HK-2 (cell line): ENCODE measurements at regions not wholly inside any gene's neighbourhood (a gene's known extent, or its start where the extent isn't known, plus 50 kb on each side); places are given as distances from the start of the nearest gene placed in this dataset.
"Not testable (repeated sequence)": the region's sequence is repeated elsewhere in the genome, so short reads cannot be mapped to it uniquely, and the experiment has no call there.

Experiments used
- DNase-seq: peaks from one replicate; pipeline ENCODE4 v3.0.0-alpha.2; 2018; ENCODE audit not compliant: unreplicated experiment

DNA sequence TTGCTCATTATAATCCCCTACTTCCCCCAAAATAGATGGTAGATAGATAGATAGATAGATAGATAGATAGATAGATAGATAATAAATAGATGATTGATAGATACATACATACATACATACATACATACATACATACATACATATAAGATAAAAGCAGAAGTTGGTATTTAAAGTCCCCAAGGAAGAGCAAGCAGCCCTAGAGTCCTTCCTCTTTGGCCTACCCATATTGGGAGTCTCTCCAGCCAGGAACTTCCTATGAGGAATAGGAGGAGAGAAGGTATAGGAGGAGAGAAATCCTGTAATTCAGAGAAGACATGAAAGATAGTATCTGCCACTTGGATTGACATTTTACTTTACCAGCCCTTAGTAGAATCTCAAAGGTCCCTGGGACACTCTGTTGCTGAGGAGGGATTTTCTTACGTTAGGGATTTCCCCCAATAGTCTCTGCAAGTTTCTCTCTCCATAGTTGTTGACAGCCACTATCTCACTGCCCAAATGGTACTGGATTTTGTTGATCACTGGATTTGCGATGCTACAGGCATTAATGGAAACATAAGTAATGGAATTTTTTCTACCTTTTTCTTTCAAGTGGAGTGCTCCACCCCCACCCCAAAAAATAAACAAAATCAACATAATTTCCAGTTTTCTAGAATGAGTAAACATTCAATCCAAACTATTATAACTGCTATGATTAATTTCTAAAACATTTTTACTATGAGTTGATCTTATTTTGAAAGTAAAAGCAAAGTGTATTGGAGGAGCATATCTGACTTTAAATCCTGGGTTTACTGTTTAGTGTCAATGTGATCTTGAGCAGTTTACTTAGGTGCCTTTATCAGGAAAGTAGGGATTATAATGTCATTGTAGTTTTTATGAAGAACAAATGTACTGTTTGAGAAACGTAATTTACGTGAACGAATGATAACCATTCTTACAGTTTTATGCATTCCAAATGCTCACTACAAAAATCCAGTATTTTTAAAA, 93.2 kb upstream of the TNFSF4 start:
- no peak for DNase-seq

DNA sequence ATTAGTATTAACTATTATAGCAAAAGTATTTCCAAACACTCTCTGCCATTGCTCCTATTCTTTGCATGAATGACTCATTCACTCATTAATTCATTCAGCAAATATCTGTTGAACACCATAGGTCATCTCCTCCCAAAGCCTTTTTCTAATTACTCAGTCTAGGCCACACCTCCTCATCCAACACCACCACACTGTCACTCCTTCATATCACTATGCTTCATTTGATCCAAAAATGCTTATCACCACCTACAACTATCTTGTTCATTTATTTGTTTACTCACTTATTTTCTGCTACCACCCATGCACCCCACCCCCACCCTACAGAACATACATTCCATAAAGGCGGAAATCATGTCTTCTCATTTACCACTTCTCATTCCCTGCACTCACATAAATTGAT, 94.4 kb upstream of the TNFSF4 start:
- DNase-seq: no peak

DNA sequence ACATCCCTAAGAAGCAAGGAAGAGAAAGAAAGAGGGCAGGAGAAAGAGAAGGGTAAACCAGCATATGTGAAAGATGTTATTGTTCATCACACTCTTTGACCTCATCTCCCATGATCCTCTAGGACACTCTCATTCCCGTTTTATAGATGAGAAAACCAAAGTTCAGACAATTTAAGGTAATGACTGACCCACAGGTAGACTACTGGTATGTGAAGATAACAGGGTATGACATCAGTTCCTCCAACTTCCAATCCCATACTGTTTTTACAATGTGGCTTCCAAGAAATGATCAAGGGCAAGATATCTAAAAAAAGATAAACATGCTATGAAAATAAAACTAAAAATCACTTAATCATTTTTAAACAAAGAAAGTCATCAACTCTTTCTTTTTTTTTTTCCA, 95.2 kb upstream of the TNFSF4 start:
- DNase-seq: no peak

DNA sequence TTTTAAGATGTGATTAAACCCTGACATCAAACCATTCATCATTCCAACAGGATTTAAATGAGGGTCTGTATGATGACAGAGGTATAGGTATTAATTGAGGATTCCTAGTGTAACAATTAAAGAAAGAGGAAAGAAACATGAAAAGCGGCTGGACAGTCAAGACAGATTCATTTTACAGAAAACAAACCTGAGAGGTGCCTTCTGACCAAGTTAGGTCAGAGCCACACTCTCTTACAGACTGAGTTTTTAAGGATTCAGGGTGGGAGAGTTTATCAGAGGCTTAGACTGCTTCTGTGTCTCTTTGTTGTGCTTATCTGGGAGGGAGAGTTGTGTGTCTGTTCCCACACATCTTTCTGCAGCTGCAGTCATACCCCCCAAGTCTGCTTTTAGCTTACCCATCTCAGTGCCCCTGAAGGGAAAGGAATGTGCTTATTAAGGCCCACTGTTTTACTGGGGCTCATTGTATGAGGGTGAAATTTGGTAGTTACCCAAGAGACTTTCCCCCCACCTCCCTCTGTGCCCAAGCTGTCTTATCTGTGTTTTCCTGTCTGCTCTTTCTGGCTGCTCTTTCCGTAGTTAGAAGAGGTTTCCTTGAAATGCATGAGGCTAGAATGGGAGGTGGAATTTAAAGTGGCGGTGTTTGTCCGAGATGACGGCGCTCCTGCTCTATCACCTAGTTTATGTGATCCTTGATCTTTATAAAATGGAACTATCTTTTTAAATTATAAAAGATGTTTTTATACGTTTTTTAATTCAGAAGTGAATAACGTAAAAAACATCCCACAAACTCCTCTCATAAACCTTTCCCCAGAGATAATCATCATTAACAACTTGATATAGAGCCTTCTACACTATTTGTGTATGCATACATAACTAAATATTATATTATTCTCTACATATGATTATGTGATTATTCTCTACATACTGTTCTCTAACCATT, 96.0 kb upstream of the TNFSF4 start:
- no peak for DNase-seq

DNA sequence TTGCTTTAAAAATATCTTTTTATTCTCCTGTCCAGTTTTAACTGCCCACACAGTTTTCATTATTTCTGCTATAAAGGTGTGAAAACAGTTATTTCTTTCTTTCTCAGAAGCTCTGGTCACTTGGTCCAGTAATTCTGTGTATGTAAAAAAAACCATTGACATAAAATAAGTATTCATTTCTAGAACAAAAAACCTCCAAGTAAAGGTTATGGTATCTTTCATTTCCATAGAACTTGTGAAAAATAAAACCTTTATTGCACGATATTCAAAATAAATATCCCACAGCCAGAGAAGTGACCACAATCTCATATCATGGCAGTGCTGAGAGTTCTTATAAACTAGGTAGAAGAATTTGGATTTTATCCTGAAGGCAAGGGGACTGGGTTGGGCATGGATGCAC, 96.9 kb upstream of the TNFSF4 start:
- DNase-seq: no peak

DNA sequence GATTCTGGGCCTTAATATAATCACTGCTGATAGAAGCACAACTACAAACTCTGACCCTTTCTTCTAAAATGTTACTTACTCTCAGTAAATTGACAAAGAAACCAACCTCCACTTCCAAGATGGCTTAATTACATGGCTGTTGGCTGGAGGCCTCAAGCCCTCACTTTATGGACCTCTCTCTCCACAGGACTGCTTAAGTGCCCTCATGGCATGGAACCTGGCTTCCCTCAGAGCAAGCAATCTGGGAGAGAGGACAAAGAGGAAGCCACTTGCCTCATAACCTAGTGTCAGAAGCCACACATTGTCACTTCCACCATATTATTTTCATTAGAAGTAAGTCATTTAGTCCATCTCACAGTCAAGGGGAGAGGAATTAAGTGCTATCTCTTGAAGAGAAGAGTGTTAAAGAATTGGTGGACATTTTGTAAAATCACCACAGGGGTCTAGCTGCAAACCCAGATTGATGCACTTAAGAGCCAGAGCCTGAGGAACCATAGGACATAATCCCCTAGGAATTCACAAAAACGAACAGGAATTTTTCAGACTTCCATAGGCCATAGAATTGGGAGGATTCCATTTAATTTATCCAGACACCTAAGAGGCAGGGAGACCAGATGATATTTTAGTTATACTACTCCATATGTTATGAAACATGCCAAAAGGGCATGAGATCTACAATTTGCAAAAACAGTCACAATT, 97.5 kb upstream of the TNFSF4 start:
- no peak for DNase-seq

DNA sequence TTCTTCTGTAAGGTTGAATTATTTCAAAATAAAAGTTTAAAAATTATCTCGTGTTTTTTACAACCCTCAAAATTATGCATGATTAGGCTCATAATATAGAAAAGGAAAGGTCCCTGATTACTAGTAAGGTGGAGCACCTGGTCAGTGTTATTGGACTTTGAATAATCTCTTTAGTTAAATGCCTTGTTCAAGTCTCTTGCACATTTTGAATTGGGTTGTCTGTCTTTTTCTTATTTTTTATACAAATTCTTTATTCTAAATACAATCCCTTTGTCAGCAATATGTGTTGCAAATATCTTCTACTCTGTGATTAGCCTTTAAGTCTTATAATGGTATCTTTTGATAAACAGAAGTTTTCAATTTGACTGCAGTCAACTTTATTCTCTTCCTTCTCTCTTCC, 100.7 kb upstream of the TNFSF4 start:
- DNase-seq: no peak

DNA sequence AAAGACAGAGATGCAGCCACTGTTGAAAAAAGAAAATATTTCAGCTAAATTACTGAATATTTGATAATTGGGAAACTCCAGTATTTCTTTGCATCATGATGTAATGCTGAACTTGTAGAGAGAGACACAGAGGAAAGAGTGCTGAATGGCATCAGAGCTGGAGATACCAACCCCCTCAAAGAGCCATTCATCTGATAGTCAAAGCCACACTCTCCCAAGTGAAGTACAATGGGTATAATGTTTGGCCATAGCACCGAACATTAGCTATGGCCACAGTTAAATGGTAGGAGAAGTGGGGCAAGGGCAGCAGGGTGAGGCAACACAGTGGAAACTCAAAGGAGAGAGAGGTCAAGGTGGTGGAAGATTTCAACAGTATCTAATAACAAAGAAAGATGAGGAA, 107.5 kb upstream of the TNFSF4 start:
- DNase-seq: no peak

DNA sequence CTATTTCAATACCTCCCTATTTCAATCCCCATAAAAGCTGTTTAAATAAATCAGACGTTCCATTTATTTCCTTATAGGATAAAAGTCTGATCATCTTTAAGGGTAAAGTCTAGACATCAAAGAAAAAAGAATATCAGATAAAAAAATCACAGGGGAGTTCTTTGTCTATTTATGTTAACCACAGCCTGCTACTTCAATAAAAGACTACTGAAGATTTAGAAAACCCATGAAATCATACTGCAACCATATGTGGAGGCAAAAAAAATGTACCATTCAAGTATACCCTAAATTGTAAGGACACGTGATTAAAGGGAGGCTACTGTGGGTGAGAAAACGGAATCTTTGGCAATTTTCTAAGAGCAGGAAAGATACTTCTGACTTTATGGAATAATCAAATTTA, 108.2 kb upstream of the TNFSF4 start:
- DNase-seq: no peak

DNA sequence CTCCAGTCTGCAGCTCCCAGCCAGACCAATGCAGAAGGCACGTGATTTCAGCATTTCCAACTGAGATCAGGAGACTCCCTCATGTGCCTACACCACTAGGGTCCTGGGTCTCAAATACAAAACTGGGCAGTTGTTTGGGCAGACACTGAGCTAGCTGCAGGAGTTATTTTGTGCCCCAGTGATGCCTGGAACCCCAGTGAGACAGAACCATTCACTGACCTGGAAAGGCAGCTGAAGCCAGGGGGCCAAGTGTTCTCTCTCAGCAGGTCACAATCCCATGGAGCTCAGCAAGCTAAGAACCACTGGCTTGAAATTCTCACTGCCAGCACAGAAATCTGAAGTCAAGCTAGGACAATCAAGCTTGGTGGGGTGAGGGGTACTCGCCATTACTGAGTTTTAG, 111.7 kb upstream of the TNFSF4 start:
- DNase-seq: no peak

DNA sequence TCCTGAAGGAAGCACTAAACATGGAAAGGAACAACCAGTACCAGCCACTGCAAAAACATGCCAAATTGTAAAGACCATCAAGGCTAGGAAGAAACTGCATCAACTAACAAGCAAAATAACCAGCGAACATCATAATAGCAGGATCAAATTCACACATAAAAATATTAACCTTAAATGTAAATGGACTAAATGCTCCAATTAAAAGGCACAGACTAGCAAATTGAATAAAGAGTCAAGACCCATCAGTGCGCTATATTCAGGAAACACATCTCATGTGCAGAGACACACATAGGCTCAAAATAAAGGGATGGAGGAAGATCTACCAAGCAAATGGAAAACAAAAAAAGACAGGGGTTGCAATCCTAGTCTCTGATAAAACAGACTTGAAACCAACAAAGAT, 117.2 kb upstream of the TNFSF4 start:
- not testable (repeated sequence) for DNase-seq

DNA sequence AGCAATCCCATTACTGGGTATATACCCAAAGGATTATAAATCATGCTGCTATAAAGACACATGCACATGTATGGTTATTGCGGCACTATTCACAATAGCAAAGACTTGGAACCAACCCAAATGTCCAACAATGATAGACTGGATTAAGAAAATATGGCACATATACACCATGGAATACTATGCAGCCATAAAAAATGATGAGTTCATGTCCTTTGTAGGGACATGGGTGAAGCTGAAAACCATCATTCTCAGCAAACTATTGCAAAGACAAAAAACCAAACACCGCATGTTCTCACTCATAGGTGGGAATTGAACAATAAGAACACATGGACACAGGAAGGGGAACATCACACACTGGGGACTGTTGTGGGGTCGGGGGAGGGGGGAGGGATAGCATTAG, 120.9 kb upstream of the TNFSF4 start:
- DNase-seq: not testable (repeated sequence)

DNA sequence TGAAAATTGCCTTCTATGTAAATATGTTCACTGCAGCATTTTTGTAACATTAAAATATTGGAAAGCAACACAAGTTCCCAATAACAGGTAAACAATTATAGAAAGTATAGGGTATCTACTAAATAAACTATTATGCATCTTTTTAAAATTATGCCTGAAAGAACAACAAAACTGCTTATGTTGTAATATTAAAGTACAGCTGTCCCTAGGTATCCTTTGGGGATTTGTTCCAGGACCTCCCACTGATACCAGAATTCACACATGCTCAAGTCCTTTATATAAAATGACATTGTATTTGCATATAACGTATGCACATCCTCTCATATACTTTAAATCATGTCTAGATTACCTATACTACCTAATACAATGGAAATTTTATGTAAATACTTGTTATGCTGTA, 121.8 kb upstream of the TNFSF4 start:
- DNase-seq: no peak

DNA sequence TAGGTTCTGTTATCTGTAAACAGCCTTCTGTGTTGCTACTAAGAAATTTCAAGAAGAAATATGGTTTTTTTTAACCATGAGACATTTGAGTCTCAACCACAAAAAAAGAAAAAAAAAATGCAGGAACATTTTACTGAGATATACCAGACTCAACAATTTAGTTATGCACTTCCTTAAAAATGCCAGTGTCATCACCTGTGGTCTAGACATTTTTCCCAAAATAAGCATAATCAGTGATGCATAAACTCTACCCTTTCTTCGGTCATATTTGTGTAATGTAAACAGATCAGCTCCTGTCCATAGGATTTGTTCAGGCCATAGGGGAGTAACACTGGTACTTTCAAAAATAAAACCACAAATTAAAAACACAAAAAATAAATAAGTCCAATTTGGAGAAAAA, 122.6 kb upstream of the TNFSF4 start:
- no peak for DNase-seq

DNA sequence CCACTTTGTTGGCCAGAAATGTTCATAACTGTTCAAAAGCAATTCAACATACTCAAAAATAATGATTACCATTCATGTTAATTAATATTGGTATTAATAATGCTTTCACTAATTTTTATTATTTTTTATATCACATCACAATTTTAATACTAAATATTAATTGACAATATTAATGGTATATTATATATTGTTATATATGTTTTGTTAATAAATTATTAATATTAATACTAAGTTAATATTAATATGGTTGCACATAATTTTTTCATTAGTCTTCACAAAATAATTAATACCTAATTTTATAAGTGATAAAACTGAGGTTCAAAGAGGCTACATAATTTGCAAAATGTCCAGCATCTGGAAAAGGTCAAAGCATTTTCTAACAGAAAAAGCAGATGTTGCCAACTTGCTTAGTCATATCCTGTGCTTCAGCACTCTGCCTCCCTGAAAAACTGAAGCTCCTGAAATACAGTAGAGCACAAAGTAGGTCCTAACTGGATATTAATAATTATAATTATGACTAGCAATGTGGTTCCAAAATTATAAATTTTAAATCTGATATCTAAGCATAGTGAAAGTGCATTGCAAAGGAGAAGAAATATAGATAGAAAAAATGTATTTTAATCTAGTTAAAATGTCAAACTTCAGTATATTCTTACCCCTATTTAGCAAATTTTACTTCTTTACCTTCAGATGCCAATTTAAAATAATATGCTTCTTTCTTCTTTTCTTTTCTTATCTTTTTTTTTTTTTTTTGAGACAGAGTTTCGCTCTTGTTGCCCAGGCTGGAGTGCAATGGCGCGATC, 123.2 kb upstream of the TNFSF4 start:
- no peak for DNase-seq

DNA sequence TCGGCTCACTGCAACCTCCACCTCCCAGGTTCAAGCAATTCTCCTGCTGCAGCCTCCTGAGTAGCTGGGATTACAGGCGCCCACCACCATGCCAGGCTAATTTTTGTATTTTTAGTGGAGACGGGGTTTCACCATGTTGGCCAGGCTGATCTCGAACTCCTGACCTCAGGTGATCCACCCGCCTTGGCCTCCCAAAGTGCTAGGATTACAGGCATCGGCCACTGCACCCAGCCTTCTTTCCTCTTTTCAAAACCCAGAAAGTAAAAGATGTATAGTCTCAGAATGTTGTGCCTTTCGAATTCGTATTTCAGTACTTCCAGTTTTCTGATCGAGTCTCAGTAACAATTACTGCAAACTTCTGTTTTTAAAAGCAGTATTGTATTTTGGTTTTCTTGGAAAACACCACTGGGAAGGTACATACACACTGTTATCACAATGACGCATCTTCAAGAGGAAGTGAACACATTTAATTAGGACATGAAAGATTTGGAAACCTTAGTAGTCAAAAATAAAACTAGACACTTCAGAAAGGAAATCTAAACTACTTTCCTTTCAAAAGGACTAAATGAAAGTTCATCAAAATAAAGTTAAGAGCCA, 123.9 kb upstream of the TNFSF4 start:
- DNase-seq: not testable (repeated sequence)

DNA sequence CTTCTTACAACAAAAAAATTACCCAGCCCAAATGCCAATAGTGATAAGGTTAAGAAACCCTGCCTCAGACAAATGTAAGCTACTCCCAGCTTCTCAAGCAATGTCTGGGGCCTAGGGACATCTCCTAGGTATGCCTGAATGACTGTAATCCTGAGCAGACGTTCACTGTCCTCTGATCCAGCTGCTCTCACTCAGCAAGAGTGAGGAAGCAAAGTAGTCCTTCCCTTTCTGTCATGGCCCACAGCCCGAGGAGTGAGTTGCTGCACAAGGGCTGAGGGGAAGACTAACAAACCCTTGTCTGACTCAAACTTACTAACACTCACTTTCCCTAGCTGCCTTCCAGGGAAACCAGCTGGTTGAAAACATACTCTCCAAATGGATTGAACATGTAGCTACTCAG, 124.9 kb upstream of the TNFSF4 start:
- DNase-seq: no peak

DNA sequence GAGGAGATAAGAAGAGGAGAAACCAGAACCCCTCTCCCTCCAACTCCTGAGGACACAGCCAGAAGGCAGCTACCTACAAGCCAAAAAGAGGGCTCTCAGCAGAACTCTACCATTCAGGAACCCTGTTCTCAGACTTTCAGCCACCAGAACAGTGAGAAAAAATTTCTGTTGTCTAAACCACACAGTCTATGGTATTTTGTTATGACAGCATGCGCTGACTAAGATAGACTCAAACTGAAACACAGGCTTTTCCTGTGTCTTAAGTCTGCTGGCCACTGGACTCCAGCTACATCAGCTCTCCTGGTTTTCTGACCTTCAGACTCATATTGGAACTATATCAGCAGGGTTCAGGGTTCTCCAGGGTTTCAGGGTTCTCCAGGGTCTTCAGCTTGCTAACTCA, 126.5 kb upstream of the TNFSF4 start:
- no peak for DNase-seq

DNA sequence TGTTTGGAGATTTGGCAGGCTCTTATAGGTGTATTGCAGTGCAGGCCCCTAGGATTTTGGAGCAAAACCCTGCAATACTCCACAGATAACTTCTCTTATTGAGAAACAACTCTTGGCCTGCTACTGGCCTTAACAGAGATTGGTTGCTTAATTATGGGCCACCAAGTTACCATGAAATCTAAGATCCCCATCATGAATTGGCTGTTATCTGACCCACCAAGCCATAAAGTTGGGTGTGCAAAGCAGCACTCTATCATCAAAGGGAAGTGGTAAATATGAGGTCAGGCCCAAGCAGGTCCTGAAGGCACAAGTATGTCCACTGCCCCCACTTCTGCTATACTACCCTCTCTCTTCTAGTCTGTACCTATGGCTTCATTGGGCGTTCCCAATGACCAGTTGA, 130.0 kb upstream of the TNFSF4 start:
- DNase-seq: no peak

DNA sequence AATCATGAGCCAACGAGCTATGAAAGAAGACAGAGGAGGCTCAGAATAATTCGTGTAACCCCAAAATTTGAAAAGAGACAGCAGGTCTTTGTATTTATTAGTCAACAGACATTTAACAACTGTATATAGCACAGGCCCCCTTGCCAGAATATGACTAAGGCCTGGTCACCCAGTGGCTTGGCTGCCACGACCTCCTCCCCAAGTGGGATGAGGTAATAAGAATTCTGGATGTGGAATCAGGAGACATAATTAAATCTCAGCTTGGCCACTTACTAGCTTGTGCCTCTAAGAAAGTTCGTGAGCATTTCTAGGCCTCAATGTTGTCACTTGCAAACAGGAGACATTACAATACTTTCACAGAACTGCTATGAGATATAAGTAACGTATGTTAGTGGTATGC, 134.2 kb upstream of the TNFSF4 start:
- no peak for DNase-seq

DNA sequence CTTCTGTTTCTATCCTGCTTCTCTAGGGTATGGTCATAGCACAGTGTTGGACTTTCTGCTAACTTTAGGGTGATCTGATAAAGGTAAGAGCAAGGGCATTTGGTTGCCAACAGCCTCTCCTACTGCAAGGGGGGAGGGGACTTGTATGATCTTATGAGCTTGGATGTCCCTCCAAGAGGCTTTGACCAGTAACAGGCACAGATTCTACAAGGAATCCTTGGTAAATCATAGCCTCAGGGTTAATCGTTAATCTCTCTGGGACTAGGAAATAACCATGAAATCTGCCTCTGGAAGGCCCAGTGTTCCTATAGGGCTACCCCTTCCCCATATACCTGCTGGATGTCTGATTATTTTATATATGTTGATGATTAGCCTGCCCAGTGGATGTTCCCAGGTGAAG, 134.8 kb upstream of the TNFSF4 start:
- DNase-seq: no peak
